Loucy (cell line): ENCODE measurements at regions not wholly inside any gene's neighbourhood (a gene's known extent, or its start where the extent isn't known, plus 50 kb on each side); places are given as distances from the start of the nearest gene placed in this dataset.

Experiments used
- H2AFZ ChIP-seq: fragments of 200-600 bp; sonication (generic); 2 replicates; pipeline ENCODE4 v1.6.0; 2016; ENCODE audit warnings: antibody characterized with exemption, mild to moderate bottlenecking, low read length, moderate library complexity
- H3F3A ChIP-seq: fragments of 200-600 bp; 2 replicates; pipeline ENCODE4 v1.6.0; 2016; ENCODE audit warnings: antibody characterized with exemption, low read depth, mild to moderate bottlenecking
- H3K27me3 ChIP-seq: fragments of 200-600 bp; sonication (generic); 2 replicates; pipeline ENCODE4 v1.6.1; 2014; ENCODE audit warnings: low read length, mild to moderate bottlenecking; ENCODE audit not compliant: insufficient read depth, poor library complexity, severe bottlenecking
- H3K36me3 ChIP-seq: fragments of 200-600 bp; sonication (generic); 2 replicates; pipeline ENCODE4 v1.6.1; 2016; ENCODE audit warnings: low read length; ENCODE audit not compliant: insufficient read depth
- H3K4me1 ChIP-seq: fragments of 200-600 bp; sonication (generic); 2 replicates; pipeline ENCODE4 v1.5.1; 2014; ENCODE audit warnings: low read length, mild to moderate bottlenecking; ENCODE audit not compliant: insufficient read depth, poor library complexity, severe bottlenecking
- H3K4me2 ChIP-seq: fragments of 200-600 bp; sonication (generic); 2 replicates; pipeline ENCODE4 v1.6.0; 2014; ENCODE audit warnings: antibody characterized with exemption, low read length, low read depth, mild to moderate bottlenecking; ENCODE audit not compliant: poor library complexity, severe bottlenecking
- H3K4me3 ChIP-seq: fragments of 200-600 bp; sonication (generic); 2 replicates; pipeline ENCODE4 v1.5.1; 2014; ENCODE audit warnings: low read length, mild to moderate bottlenecking, mixed read lengths; ENCODE audit not compliant: poor library complexity, severe bottlenecking
- H3K79me2 ChIP-seq: fragments of 200-600 bp; sonication (generic); 2 replicates; pipeline ENCODE4 v1.6.1; 2014; ENCODE audit warnings: low read length; ENCODE audit not compliant: insufficient read depth
- H3K9ac ChIP-seq: fragments of 200-600 bp; sonication (generic); 2 replicates; pipeline ENCODE4 v1.6.0; 2014; ENCODE audit warnings: mild to moderate bottlenecking, low read depth, low read length, moderate library complexity; ENCODE audit not compliant: poor library complexity, severe bottlenecking
- H3K9me2 ChIP-seq: fragments of 200-600 bp; sonication (generic); replicated peaks from 2 replicates; pipeline ENCODE4 v1.6.1; 2016; ENCODE audit warnings: low read depth, low read length, mixed read lengths
- H3K9me3 ChIP-seq: fragments of 200-600 bp; sonication (generic); 2 replicates; pipeline ENCODE4 v1.6.1; 2014; ENCODE audit warnings: mild to moderate bottlenecking, antibody characterized with exemption, low read length, low read depth; ENCODE audit not compliant: insufficient read depth
- H4K20me1 ChIP-seq: fragments of 200-600 bp; sonication (generic); 2 replicates; pipeline ENCODE4 v1.6.0; 2014; ENCODE audit warnings: antibody characterized with exemption, low read length, mild to moderate bottlenecking; ENCODE audit not compliant: insufficient read depth, poor library complexity, severe bottlenecking
- CTCF ChIP-seq: fragments of 200-600 bp; sonication (generic); conservative IDR thresholded peaks from 2 replicates; pipeline ENCODE4 v1.5.1; 2014; ENCODE audit warnings: mild to moderate bottlenecking, antibody characterized with exemption, low read length
- EZH2phosphoT487 ChIP-seq: fragments of 200-600 bp; IDR thresholded peaks from 2 replicates; pipeline ENCODE4 v1.6.1; 2018; ENCODE audit warnings: antibody characterized with exemption, mild to moderate bottlenecking, moderate library complexity, borderline replicate concordance

DNA sequence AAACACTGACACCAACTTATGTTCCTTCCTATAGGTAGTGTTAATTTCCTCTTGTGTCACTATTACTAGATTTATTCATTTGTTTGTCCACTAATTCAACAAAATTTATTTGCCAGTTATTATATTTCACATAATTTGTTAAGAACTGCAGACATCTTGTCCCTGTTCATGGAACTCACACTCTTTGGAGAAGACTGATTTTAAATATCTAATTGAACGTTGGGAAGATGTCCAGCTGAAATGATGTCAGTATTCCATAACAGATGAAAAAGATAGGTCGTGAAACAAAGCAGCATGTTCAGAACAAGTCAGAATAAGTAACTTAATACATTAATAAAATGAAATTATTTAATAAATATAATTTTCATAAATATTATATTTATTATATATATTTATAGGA is 873.1 kb upstream of the PHF14 start:
- H3F3A ChIP-seq = no peaks in the 10 kb centered on the region
- TF ChIP-seq CTCF (no peak), EZH2phosphoT487 (no peak)
- no peaks in the 10 kb centered on the region for H3K27me3 ChIP-seq
- H3K9me3 ChIP-seq = no peaks in the 10 kb centered on the region
- no peaks in the 10 kb centered on the region for H4K20me1 ChIP-seq
- no peak overlapping the region for H3K9ac ChIP-seq
- no peaks in the 10 kb centered on the region for H3K9me2 ChIP-seq
- no peaks in the 10 kb centered on the region for H3K36me3 ChIP-seq
- H2AFZ ChIP-seq = no peak overlapping the region
- no peaks in the 10 kb centered on the region for H3K4me1 ChIP-seq
- H3K4me3 ChIP-seq = no peak overlapping the region
- no peak overlapping the region for H3K4me2 ChIP-seq
- no peaks in the 10 kb centered on the region for H3K79me2 ChIP-seq

GRCh38 chr7:10101351-10101750 is 872.3 kb upstream of the PHF14 start:
- no peak overlapping the region for H3K9ac ChIP-seq
- H3K4me1 ChIP-seq = no peaks in the 10 kb centered on the region
- H4K20me1 ChIP-seq = no peaks in the 10 kb centered on the region
- no peaks in the 10 kb centered on the region for H3K27me3 ChIP-seq
- H3K4me3 ChIP-seq = no peak overlapping the region
- no peaks in the 10 kb centered on the region for H3K9me3 ChIP-seq
- H3F3A ChIP-seq = no peaks in the 10 kb centered on the region
- no peaks in the 10 kb centered on the region for H3K9me2 ChIP-seq
- no peaks in the 10 kb centered on the region for H3K36me3 ChIP-seq
- no peak overlapping the region for H3K4me2 ChIP-seq
- TF ChIP-seq CTCF = no peak
- TF ChIP-seq EZH2phosphoT487 = no peak
- no peak overlapping the region for H2AFZ ChIP-seq
- H3K79me2 ChIP-seq = no peaks in the 10 kb centered on the region

DNA sequence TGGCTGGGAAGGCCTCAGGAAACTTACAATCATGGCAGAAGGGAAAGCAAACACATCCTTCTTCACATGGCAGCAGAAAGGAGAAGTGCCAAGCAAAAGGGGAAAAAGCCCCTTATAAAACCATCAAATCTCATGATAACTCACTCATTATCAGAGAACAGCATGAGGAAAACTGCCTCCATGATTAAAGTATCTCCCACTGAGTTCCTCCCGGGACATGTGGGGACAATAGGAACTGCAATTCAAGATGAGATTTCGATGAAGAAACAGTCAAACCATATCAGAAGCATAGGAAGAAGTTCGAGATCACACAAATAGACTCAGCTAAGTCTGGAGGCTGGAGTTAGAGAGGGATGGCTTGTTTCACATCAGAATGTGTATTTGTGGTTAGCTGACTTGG is 869.4 kb upstream of the PHF14 start:
- no peaks in the 10 kb centered on the region for H3K4me1 ChIP-seq
- no peaks in the 10 kb centered on the region for H3K9me3 ChIP-seq
- no peak overlapping the region for H3K4me3 ChIP-seq
- no peaks in the 10 kb centered on the region for H3F3A ChIP-seq
- H3K27me3 ChIP-seq = no peaks in the 10 kb centered on the region
- no peak overlapping the region for H2AFZ ChIP-seq
- H3K9me2 ChIP-seq = no peaks in the 10 kb centered on the region
- H3K9ac ChIP-seq = no peak overlapping the region
- H3K79me2 ChIP-seq = no peaks in the 10 kb centered on the region
- H3K4me2 ChIP-seq = no peak overlapping the region
- TF ChIP-seq CTCF (no peak), EZH2phosphoT487 (no peak)
- no peaks in the 10 kb centered on the region for H3K36me3 ChIP-seq
- H4K20me1 ChIP-seq = no peaks in the 10 kb centered on the region
